ENCODE measurements at regions not wholly inside any gene's neighbourhood (a gene's known extent, or its start where the extent isn't known, plus 50 kb on each side); places are given as distances from the start of the nearest gene placed in this dataset.
"Not testable (repeated sequence)": the region's sequence is repeated elsewhere in the genome, so short reads cannot be mapped to it uniquely, and the experiment has no call there.

- no peak overlapping the region for H3K27ac ChIP-seq
- TF ChIP-seq ZFX (IDR thresholded peaks at IDR 0.05) (no peak), CTCF (conservative IDR thresholded peaks at IDR 0.05) (no peak)
Measured at GRCh38 chr16:16966439-16966838, 504.3 kb downstream of the XYLT1 start.

- H3K27ac ChIP-seq: no peak overlapping the region
- TF ChIP-seq ZFX (IDR thresholded peaks at IDR 0.05) (no peak), CTCF (conservative IDR thresholded peaks at IDR 0.05) (no peak)
Measured at GRCh38 chr16:16971042-16971441, 499.7 kb downstream of the XYLT1 start.

DNA sequence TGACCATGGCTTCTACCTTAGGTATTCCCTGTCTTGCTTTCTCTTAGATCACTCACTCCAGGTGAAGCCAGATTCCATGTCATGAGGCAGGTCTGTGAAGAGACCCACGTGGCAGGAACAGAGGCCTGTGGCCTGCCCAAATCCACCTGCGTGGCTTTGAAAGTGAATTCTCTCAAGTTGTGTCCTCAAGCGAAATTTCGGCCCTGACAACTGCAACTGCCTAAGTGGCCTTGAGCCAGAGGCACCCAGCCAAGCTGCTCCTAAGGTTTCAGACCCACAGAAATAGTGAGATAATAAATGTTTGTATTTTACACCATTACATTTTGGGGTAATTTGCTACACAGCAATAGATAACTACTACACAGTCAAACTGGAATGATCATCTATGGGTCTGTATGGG is 497.9 kb downstream of the XYLT1 start:
- TF ChIP-seq CTCF (conservative IDR thresholded peaks at IDR 0.05) (no peak), ZFX (IDR thresholded peaks at IDR 0.05) (no peak)

DNA sequence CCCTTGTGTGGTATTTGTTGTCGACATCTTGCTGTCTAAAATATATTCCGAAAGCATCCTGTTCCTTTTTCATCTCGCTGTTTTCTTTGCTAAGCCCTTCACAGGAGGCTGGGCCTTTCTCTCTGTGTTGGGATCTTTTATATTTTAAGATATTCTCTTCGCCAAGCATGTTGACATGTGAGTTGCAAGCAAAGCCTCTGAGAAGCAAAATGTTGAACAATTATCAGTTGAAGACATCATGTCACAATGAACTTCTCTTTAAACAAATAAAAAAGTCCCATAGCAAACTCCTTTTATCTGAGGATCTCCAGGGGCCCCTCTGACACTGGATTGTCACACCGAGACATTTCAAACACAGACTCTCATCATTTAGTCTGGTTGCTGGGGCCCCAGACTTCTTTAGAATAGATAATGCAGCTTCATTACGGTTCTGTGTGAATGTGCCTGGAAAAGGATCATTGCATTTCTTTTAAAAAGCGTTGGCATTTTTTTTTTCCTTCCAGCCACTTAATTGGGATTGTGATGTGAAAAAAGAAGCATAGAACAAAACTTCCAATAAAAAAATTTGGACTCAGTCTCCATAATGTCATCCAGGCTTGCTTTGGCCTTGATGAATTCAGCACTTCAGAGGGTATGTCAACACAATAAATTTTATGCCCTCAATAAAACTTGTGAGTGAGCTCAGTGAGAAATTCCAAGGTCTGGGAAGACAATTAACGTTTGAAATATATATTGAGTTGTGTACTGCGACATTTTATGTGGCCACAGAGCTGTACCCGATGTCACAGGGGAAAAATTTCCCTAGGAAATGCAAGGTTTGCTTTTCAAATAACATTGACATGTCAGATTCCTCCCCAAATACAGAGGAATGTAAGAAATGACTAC is 496.8 kb downstream of the XYLT1 start:
- no peak for TF ChIP-seq ZFX (IDR thresholded peaks at IDR 0.05)
- no peak for TF ChIP-seq CTCF (conservative IDR thresholded peaks at IDR 0.05)
- H3K27ac ChIP-seq: no peak overlapping the region

More for the DNA sequence above, 497.9 kb downstream of the XYLT1 start:
- no peak overlapping the region for H3K27ac ChIP-seq

- TF ChIP-seq ZFX (IDR thresholded peaks at IDR 0.05): no peak
- no peak for TF ChIP-seq CTCF (conservative IDR thresholded peaks at IDR 0.05)
Measured at GRCh38 chr16:16982614-16983013, 488.1 kb downstream of the XYLT1 start.

DNA sequence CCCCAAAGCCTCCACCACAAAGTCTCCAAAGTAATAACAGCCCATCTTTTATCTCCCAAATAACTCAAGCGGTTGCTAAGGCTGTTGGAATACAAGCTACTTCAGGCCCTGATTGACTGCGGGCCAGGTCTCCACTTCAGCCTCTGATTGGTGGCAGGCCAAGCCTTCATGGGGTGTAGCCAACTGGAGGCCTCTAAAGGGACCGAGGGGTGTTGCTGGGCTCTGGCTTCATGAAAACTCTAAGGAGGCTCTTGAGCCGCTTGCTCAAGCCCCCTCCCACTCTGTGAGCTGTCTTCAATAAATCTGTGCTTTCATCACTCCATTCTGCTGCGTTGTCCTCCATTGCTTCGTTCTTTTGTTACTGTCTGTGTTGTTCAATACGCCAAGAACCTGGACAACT is 487.2 kb downstream of the XYLT1 start:
- TF ChIP-seq ZFX (IDR thresholded peaks at IDR 0.05): no peak
- no peak for TF ChIP-seq CTCF (conservative IDR thresholded peaks at IDR 0.05)
- no peak overlapping the region for H3K27ac ChIP-seq

More at GRCh38 chr16:16982614-16983013, 488.1 kb downstream of the XYLT1 start:
- no peak overlapping the region for H3K27ac ChIP-seq

GRCh38 chr16:16984091-16984490 is 486.7 kb downstream of the XYLT1 start:
- not testable (repeated sequence) for H3K27ac ChIP-seq

DNA sequence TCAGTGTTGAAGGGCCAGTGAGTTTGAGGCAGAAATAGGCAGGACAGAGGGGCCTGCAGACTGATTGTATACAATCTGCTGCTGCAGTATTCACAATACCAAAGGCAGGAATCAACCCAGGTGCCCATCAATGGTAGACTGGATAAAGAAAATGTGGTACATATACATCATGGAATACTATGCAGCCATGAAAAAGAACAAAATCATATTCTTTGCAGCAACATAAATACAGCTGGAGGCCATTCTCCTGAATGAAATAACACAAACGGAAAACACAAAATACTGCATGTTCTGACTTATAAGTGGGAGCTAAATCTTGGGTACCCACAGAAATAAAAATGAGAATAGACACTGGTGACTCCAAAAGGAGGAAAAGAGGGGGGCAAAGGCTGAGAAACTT is 485.1 kb downstream of the XYLT1 start:
- TF ChIP-seq CTCF (conservative IDR thresholded peaks at IDR 0.05) (no peak), ZFX (IDR thresholded peaks at IDR 0.05) (no peak)

More for the DNA sequence above, 485.1 kb downstream of the XYLT1 start:
- no peak overlapping the region for H3K27ac ChIP-seq

Measured in C4-2B (cell line).